Amniotic stem cell (primary cell): ENCODE measurements at regions not wholly inside any gene's neighbourhood (a gene's known extent, or its start where the extent isn't known, plus 50 kb on each side); places are given as distances from the start of the nearest gene placed in this dataset.

ENCODE experiments used
- DNase-seq: peaks from one replicate; lab custom pipeline; 2025; lab: John Stamatoyannopoulos, UW

DNA sequence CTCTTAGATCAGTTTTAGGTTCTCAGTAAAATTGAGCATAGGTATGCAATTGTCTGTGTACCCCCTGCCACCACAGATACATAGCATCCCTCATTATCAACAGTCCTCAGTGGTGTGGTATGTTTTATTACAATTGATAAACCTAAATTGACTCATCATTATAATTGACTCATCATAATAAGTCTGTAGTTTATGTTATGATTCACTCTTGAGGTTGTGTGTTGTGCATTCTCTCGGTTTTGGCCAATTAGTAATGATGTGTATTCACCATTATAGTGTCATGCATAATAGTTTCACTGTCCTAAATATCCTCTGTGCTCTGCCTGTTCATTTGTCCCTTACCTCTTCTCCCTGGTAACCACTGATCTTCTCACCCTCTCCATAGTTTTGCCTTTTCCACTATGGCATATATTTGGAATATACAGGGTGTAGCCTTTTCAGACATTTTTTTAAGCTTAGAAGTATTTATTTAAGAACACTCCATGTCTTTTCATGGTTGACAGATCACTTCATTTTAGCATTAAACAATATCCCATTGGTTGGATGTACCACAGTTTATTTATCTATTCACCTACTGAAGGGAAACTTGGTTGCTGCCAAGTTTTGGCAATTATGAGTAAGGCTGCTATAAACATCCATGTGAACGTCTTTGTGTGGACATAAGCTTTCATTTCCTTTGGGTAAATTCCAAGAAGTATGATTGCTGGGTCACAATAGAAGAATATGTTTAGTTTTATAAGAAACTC is 1620.6 kb upstream of the MIR17HG start:
- DNase-seq: no peak

- DNase-seq: no peak
Observed at GRCh38 chr13:89733829-89734228, 1613.7 kb upstream of the MIR17HG start.

DNA sequence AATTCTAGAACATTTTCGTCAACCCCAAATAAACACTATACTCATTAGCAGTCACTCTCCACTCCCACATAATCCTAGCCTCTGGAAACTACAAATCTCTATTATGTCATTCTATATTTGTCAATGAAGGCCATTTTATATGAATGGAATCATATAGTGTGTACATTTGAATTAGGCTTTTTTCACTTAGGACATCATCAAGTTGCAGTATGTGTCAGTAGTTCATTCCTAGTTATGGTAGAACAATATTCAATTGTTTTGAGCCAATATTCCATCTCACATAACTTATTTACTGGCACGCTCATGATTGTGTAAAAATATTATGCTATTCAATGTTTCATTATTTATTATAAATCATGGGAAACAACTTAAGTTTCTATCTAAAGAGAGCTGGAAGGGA is 1610.4 kb upstream of the MIR17HG start:
- no peak for DNase-seq

- DNase-seq: no peak
Observed at GRCh38 chr13:89738072-89738471, 1609.4 kb upstream of the MIR17HG start.

DNA sequence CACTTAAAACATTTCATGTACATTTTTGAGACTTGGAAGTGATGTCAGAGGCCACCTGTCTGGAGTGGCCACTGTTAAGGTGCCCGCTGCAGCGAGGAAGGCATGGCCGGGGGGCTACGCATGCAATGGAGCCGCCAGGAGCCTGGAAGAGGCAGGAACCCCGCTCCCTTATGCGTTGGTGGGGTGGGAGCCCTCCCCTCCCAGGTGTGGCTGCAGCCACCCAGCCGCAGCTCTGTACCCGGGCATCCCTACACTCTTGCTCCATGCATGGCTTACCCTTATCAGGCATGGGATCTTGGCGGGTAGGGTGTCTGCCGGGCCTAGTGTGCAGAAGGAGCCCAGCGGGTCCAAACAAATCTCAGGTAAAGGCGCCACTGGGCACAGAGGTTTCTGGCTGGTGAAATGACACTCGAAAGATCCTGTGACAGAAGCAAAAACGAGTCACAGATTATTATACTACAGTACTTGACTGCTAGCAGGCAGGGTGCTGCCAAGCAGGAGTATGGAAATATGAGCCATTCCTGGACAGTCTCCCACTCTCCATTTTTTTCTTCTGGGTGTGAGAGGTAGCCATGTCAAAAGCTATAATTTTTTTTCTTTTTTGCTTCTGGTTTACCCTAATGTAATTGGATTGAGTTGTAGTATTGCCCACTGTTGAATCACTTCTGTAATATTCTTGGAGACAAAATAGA is 1606.3 kb upstream of the MIR17HG start:
- DNase-seq: no peak

- no peak for DNase-seq
Observed at GRCh38 chr13:89746554-89746953, 1600.9 kb upstream of the MIR17HG start.

GRCh38 chr13:89748716-89749115 is 1598.8 kb upstream of the MIR17HG start:
- no peak for DNase-seq

GRCh38 chr13:89749888-89750287 is 1597.6 kb upstream of the MIR17HG start:
- no peak for DNase-seq

GRCh38 chr13:89750371-89750770 is 1597.1 kb upstream of the MIR17HG start:
- no peak for DNase-seq

DNA sequence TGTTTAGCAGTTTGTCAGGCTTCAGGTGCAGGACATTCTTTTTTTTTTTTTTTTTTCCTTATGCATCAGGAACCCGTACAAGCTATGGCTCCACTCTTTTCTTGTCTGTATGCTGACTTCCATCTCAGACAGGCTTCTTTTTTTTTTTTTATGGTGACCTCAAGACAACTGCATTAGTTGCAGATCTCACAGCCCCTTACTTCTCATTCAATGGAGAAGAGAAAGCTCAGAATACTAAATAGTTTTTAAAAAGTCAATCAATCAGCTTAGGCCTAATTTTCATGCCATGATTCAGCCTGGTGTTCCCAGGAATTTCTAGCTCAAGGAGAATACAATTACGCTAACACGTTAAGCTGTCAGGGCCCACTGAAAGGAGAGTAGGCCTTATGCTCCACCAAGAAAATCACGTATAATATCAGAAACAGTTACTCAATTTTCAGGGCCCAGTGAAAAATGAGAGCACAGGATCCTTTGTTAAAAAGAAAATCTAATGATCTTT is 1596.0 kb upstream of the MIR17HG start:
- no peak for DNase-seq

GRCh38 chr13:89752394-89752793 is 1595.1 kb upstream of the MIR17HG start:
- no peak for DNase-seq

DNA sequence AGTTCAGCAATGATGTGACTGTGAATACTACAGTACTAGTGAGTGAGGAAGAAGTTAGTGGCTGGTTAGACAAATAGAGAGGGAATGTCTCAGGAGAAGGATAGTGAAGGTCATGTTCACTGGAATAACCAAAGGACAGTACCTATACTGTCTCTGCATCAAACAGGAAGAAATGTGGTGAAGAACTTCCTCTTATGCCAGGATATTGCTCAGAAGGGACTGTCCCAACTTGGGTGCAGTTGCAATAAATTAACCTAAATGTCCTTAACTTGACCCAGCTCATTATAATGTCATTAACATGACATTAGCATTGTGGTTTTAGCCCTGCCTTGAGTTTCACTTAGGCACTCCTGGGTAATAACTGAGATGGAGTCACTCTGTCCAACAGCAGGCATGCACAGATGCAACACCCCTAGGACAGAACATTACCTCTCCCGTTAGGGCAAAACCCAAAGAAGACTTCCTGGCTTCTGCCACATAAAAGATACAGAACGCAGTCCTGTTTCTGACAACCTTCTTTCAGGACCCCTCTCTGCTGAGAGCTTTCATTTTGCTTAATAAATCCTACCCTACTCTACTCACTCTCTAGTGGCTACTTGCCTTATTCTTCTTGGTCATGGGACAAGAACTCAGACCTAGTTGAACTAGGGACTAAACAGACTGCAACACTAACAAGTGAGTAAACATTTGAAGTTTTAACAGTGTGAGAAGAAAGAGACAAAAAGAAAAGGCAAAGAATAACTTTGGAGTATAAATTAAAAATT is 1591.6 kb upstream of the MIR17HG start:
- DNase-seq: no peak

GRCh38 chr13:89763005-89763404 is 1584.5 kb upstream of the MIR17HG start:
- no peak for DNase-seq

DNA sequence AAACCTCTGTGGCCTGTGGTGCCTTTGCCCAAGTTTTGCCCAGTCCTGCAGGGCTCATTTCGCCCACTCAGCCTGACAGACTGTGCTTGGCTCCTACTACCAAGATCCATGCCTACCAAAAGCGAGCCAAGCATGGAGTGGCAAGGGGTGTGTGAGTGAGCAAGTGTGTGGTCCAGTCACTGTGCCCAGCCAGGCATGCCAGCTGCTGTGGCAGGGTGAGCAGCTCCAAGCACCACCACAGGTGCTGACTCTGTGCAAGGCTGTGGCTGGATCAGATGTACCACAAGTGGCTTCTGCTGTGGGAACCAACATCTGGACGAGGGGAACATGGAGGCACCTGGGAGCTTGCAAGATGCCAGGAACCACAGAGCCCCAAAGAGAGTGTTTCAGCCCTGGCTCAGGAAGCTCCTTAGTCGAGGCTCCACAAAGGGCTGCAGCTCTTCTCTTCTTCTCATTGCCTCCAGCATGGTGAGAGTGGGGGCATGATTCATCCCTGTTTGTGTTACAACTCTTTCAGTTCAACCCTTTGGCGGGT is 1564.2 kb upstream of the MIR17HG start:
- no peak for DNase-seq

- DNase-seq: no peak
Observed at GRCh38 chr13:89784161-89784809, 1563.2 kb upstream of the MIR17HG start.

GRCh38 chr13:89786531-89786930 is 1561.0 kb upstream of the MIR17HG start:
- DNase-seq: no peak

DNA sequence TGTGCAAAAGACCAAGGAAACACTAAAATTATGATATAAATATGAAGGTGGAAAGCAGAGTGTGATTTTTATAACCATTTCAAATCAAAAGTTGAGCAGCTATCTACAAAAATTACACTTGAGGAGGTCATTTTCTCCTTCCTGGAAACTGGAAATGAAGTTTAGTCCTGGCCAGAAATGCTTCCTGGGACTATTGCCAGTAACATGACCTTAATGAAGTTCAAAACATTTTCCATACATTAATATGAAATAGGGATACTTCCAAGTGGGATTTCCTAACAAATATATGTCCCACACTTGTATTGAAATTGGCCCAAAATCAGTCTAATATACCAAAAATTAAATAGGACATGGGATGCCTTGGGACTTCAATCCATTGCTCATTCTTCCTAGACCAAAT is 1556.8 kb upstream of the MIR17HG start:
- DNase-seq: no peak

DNA sequence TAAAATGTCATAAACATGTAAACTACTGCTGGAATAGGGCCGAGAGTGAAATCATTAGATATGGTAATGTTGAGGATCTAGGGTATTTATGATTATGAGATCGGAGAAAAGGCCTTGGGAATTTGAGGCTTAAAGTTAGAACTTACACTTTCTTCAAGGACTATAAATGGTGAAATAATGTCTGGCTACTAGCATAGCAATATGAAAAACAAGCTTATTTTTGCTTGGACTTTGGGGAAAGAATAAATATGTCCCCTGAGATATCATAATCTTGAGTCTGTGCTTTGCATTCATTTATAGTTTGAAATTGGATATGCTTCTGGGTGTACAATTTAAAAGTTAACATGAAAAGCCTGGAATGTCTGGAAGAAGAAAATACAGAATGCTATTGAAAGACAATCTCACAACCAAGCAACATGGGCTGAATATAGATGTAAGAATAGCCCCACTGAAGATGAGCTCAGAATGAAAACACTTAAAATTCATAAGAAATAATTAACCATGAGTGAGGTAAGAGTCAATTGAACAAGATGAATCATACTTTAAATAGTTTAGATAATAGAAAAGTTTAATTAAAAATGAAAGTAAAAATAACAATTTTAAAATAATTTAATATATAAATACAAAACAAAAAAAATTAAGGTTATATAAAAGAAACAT is 1555.4 kb upstream of the MIR17HG start:
- no peak for DNase-seq

DNA sequence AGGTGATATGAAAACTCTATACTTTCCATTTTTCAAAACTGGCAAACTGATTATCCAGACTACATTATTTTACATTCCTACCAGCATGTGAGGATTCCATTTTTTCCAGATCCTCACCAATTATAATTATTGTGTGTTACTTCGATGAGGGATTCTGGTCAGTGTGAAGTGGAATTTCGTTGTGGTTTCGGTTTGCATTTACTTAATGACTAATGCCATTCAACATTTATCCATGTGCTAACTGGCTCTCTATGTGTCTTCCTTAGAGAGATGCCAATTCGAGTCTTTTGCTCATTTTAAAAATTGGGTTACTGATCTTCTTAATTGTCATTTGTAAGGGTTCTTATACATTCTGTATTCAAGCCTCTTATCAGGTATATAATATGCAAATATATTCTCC is 1551.3 kb upstream of the MIR17HG start:
- DNase-seq: no peak

GRCh38 chr13:89803839-89804238 is 1543.6 kb upstream of the MIR17HG start:
- no peak for DNase-seq

DNA sequence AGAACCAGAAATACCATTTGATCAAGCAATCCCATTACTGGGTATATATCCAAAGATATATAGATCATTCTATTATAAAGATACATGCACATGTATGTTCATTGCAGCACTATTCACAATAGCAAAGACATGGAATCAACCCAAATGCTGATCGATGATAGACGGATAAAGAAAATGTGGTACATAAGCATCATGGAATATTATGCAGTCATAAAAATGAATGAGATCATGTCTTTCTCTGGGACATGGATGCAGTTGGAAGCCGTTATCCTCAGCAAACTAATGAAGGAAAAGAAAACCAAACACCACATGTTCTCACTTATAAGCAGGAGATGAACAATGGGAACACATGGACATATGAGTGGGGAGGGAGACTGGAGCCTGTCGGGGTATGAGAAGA is 1540.9 kb upstream of the MIR17HG start:
- DNase-seq: no peak
